K562 (cell line): ENCODE measurements at regions not wholly inside any gene's neighbourhood (a gene's known extent, or its start where the extent isn't known, plus 50 kb on each side); places are given as distances from the start of the nearest gene placed in this dataset.

Source experiments
- CTCF ChIP-seq, 3 experiments: IDR thresholded peaks in 2 of 3; conservative IDR thresholded peaks in 1 of 3; 2 replicates each; pipeline ENCODE4 v1.5.1; 2011 to 2012; ENCODE audit warnings: low read length in 3 of 3, mild to moderate bottlenecking in 3 of 3, control low read depth in 2 of 3, improper control_type of control experiment in 1 of 3, inconsistent platforms in 1 of 3, low read depth in 1 of 3, mixed read lengths in 1 of 3, moderate library complexity in 1 of 3; ENCODE audit not compliant: insufficient read depth in 2 of 3
- CUX1 ChIP-seq: fragments of 200-800 bp; sonication (Bioruptor generic); IDR thresholded peaks from 2 replicates; pipeline ENCODE4 v1.6.1; 2016; ENCODE audit warnings: missing genetic modification characterization, missing compliant biosample characterization
- HOXB6 ChIP-seq: fragments of 250-450 bp; sonication (Bioruptor Pico); IDR thresholded peaks from 2 replicates; pipeline ENCODE4 v1.5.1; 2022; ENCODE audit warnings: mild to moderate bottlenecking, borderline replicate concordance
- SFPQ ChIP-seq: fragments of 200-400 bp; formaldehyde crosslinking; IDR thresholded peaks from 2 replicates; pipeline ENCODE4 v1.6.1; 2017; ENCODE audit warnings: mild to moderate bottlenecking, low read depth, low read length, moderate library complexity
- SIN3B ChIP-seq: fragments of 450-650 bp; IDR thresholded peaks from 2 replicates; pipeline ENCODE4 v1.6.1; 2017; ENCODE audit warnings: low read depth, mild to moderate bottlenecking, moderate library complexity
- SMAD1 ChIP-seq: fragments of 150-350 bp; IDR thresholded peaks from 2 replicates; pipeline ENCODE4 v1.6.1; 2014; ENCODE audit warnings: low read length, low read depth; ENCODE audit not compliant: partially characterized antibody
- TRIM25 ChIP-seq: fragments of 450-650 bp; IDR thresholded peaks from 2 replicates; pipeline ENCODE4 v1.7.0; 2016; ENCODE audit warnings: borderline replicate concordance
- ZMIZ1 ChIP-seq, 2 experiments: fragments of 150-350 bp in 1 of 2; IDR thresholded peaks; 2 replicates each; pipeline ENCODE4 v1.6.1; 2012 to 2016; ENCODE audit warnings: low read depth in 2 of 2, low read length in 2 of 2, mild to moderate bottlenecking in 1 of 2, moderate library complexity in 1 of 2
- ZSCAN32 ChIP-seq: fragments of 450-650 bp; formaldehyde crosslinking; IDR thresholded peaks from 2 replicates; pipeline ENCODE4 v1.4.0; 2020; ENCODE audit warnings: mild to moderate bottlenecking, moderate library complexity

- no peak for TF ChIP-seq SMAD1
- no peak for TF ChIP-seq SIN3B
- TF ChIP-seq HOXB6 (CRISPR knock-in tag) = no peak
- TF ChIP-seq TRIM25 = no peak
- no peak for TF ChIP-seq ZMIZ1 (IDR thresholded peaks at IDR 0.05; ENCODE audit: low read depth in 2 of 2, low read length in 2 of 2)
- TF ChIP-seq CUX1 (CRISPR knock-in tag) = no peak
- TF ChIP-seq CTCF (IDR thresholded peaks at IDR 0.05 in 2 of 3, conservative IDR thresholded peaks at IDR 0.05 in 1 of 3; ENCODE audit: insufficient read depth in 2 of 3, low read depth in 1 of 3, low read length in 3 of 3) = no peak
- TF ChIP-seq ZSCAN32 (CRISPR knock-in tag) = no peak
- no peak for TF ChIP-seq SFPQ
Measured at GRCh38 chr13:112236016-112236415, 140.1 kb upstream of the SPACA7 start.
